Head of caudate nucleus (tissue), 42 donors: ENCODE measurements at regions not wholly inside any gene's neighbourhood (a gene's known extent, or its start where the extent isn't known, plus 50 kb on each side); places are given as distances from the start of the nearest gene placed in this dataset.

Experiments
- DNase-seq, 42 donors: peaks; one replicate each; pipeline versions ENCODE4 v3.0.0 to v3.0.0-alpha.2; 2020 to 2021; ENCODE audit warnings: mixed read lengths in 7 of 42
- intact Hi-C: fragments of 100-400 bp; cut with DNase I; formaldehyde crosslinking; loops from one replicate; pipeline ENCODE4 v1.15.0; 2022

- no peak for DNase-seq
These were observed 1080.1 kb upstream of the SORCS1 start for GRCh38 chr10:108244443-108245228.

GRCh38 chr10:108241166-108241565, 1076.7 kb upstream of the SORCS1 start:
- no peak for DNase-seq
- intact Hi-C loops: no loop called here

More at GRCh38 chr10:108244443-108245228, 1080.1 kb upstream of the SORCS1 start:
- intact Hi-C loops: no loop called here

- DNase-seq: no peak
- intact Hi-C loops: no loop called here
These were observed 1073.8 kb upstream of the SORCS1 start for GRCh38 chr10:108238261-108238660.

GRCh38 chr10:108230478-108231170, 1066.1 kb upstream of the SORCS1 start:
- intact Hi-C loops: no loop called here
- no peak for DNase-seq

GRCh38 chr10:108208732-108209131, 1044.2 kb upstream of the SORCS1 start:
- DNase-seq: no peak
- intact Hi-C loops: no loop called here

- intact Hi-C loops: no loop called here
These were observed 1043.5 kb upstream of the SORCS1 start for GRCh38 chr10:108208038-108208437.

GRCh38 chr10:108204528-108205305, 1040.2 kb upstream of the SORCS1 start:
- intact Hi-C loops: no loop called here
- peak in 33 of 42 donors; percentile 2 to 66 (median 29) for DNase-seq

More at GRCh38 chr10:108208038-108208437, 1043.5 kb upstream of the SORCS1 start:
- DNase-seq: no peak

GRCh38 chr10:108203905-108204527, 1039.5 kb upstream of the SORCS1 start:
- intact Hi-C loops: no loop called here

GRCh38 chr10:108187408-108188012, 1023.0 kb upstream of the SORCS1 start:
- intact Hi-C loops: no loop called here
- no peak for DNase-seq

More at GRCh38 chr10:108203905-108204527, 1039.5 kb upstream of the SORCS1 start:
- DNase-seq: no peak

- no peak for DNase-seq
- intact Hi-C loops: no loop called here
These were observed 1019.6 kb upstream of the SORCS1 start for GRCh38 chr10:108184114-108184513.

GRCh38 chr10:108180878-108181277, 1016.4 kb upstream of the SORCS1 start:
- DNase-seq: no peak
- intact Hi-C loops: no loop called here

GRCh38 chr10:108169846-108170245, 1005.3 kb upstream of the SORCS1 start:
- intact Hi-C loops: no loop called here
- DNase-seq: no peak

GRCh38 chr10:108167766-108168165, 1003.3 kb upstream of the SORCS1 start:
- intact Hi-C loops: no loop called here
- DNase-seq: no peak

- intact Hi-C loops: no loop called here
- DNase-seq: no peak
These were observed 1001.9 kb upstream of the SORCS1 start for GRCh38 chr10:108166401-108166800.

- intact Hi-C loops: no loop called here
- no peak for DNase-seq
These were observed 982.8 kb upstream of the SORCS1 start for GRCh38 chr10:108147346-108147745.

- no peak for DNase-seq
- intact Hi-C loops: no loop called here
These were observed 976.6 kb upstream of the SORCS1 start for GRCh38 chr10:108141064-108141463.

GRCh38 chr10:108132303-108132702, 967.8 kb upstream of the SORCS1 start:
- no peak for DNase-seq
- intact Hi-C loops: no loop called here

- intact Hi-C loops: no loop called here
- DNase-seq: no peak
These were observed 966.1 kb upstream of the SORCS1 start for GRCh38 chr10:108130575-108130974.

- DNase-seq: no peak
- intact Hi-C loops: no loop called here
These were observed 947.7 kb upstream of the SORCS1 start for GRCh38 chr10:108112218-108112617.
